ENCODE measurements at regions not wholly inside any gene's neighbourhood (a gene's known extent, or its start where the extent isn't known, plus 50 kb on each side); places are given as distances from the start of the nearest gene placed in this dataset.

DNA sequence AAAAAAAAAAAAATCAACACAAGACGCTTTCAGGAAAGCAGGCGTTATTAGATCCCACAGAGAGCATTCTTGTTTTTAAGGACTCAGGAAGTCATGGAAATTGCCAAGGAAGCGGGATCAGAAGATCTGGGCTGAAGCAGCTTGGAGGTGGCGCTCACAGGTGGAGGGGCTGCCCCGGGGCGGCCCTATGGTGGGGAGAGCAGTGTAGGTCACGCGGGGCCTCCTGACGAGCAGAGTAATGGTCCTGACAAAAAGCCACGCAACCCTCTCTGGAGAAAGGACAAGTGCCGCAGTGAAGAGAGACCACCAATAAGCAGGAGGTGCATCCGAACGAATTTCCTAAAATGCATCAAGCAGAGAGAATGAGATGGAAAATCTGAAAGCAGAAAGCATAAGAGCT is 407.0 kb downstream of the BRD1 start:
- no peak overlapping the region for H3K4me3 ChIP-seq (ENCODE audit: low read length)
- CTCF ChIA-PET = no interaction called here
- no peaks in the 10 kb centered on the region for H3K4me1 ChIP-seq (ENCODE audit: insufficient read depth, low read length)
- H3K27me3 ChIP-seq (ENCODE audit: low read length) = peaks cover 60% of the 10 kb centered on the region
- no peak overlapping the region for H2AFZ ChIP-seq (ENCODE audit: low read length)
- H3K9me3 ChIP-seq (ENCODE audit: low read length) = no peaks in the 10 kb centered on the region
- H3F3A ChIP-seq (ENCODE audit: low read length, unreplicated experiment) = no peaks in the 10 kb centered on the region
- no peaks in the 10 kb centered on the region for H3K9me2 ChIP-seq (replicated peaks; ENCODE audit: low read length)
- no TSS peak for BruUV-seq (replicated peaks)
- H3K36me3 ChIP-seq (ENCODE audit: low read depth, low read length) = no peaks in the 10 kb centered on the region
- intact Hi-C loops (cut with micrococcal nuclease) = no loop called here
- no peak for TF ChIP-seq EZH2phosphoT487 (IDR thresholded peaks at IDR 0.05; ENCODE audit: borderline replicate concordance, low read length)
- TF ChIP-seq EZH2 (IDR thresholded peaks at IDR 0.05; ENCODE audit: low read length, unreplicated experiment) = no peak
- no peak for TF ChIP-seq CTCF (conservative IDR thresholded peaks at IDR 0.05; ENCODE audit: low read depth, low read length)
- H4K20me1 ChIP-seq (ENCODE audit: low read length) = no peaks in the 10 kb centered on the region
- H3K4me2 ChIP-seq (ENCODE audit: low read length) = no peak overlapping the region
- POLR2A ChIA-PET (ENCODE audit: unreplicated experiment) = no interaction called here
- H3K9ac ChIP-seq (ENCODE audit: low read length) = no peak overlapping the region
- H3K79me2 ChIP-seq (ENCODE audit: low read length) = no peaks in the 10 kb centered on the region
- ATAC-seq = no peak
- DNase-seq = no peak
- no peak overlapping the region for H3K27ac ChIP-seq (ENCODE audit: low read length)

- Histone ChIP-seq H3K79me2 (ENCODE audit: low read length) (no peaks in the 10 kb centered on the region), H3K4me2 (ENCODE audit: low read length) (no peak overlapping the region), H4K20me1 (ENCODE audit: low read length) (no peaks in the 10 kb centered on the region), H3K27me3 (ENCODE audit: low read length) (peaks cover 60% of the 10 kb centered on the region), H3K27ac (ENCODE audit: low read length) (no peak overlapping the region), H3K9me2 (replicated peaks; ENCODE audit: low read length) (no peaks in the 10 kb centered on the region), H2AFZ (ENCODE audit: low read length) (no peak overlapping the region), H3K4me1 (ENCODE audit: insufficient read depth, low read length) (no peaks in the 10 kb centered on the region), H3K9me3 (ENCODE audit: low read length) (no peaks in the 10 kb centered on the region), H3K4me3 (ENCODE audit: low read length) (no peak overlapping the region), H3F3A (ENCODE audit: low read length, unreplicated experiment) (no peaks in the 10 kb centered on the region), H3K9ac (ENCODE audit: low read length) (no peak overlapping the region), H3K36me3 (ENCODE audit: low read depth, low read length) (no peaks in the 10 kb centered on the region)
- ChIA-PET POLR2A (ENCODE audit: unreplicated experiment) (no interaction called here), CTCF (no interaction called here)
- DNase-seq (no peak), ATAC-seq (no peak)
- TF ChIP-seq CTCF (conservative IDR thresholded peaks at IDR 0.05; ENCODE audit: low read depth, low read length) = no peak
- TF ChIP-seq EZH2 (IDR thresholded peaks at IDR 0.05; ENCODE audit: low read length, unreplicated experiment) = no peak
- TF ChIP-seq EZH2phosphoT487 (IDR thresholded peaks at IDR 0.05; ENCODE audit: borderline replicate concordance, low read length) = no peak
- BruUV-seq (replicated peaks) = no TSS peak
- intact Hi-C loops (cut with micrococcal nuclease) = no loop called here
Measured at GRCh38 chr22:49419661-49420060, 408.0 kb downstream of the BRD1 start.

GRCh38 chr22:49418943-49419342 is 408.7 kb downstream of the BRD1 start:
- ATAC-seq = no peak
- ChIA-PET CTCF (no interaction called here), POLR2A (ENCODE audit: unreplicated experiment) (no interaction called here)
- no peaks in the 10 kb centered on the region for H4K20me1 ChIP-seq (ENCODE audit: low read length)
- H3K9ac ChIP-seq (ENCODE audit: low read length) = no peak overlapping the region
- H3K4me2 ChIP-seq (ENCODE audit: low read length) = no peak overlapping the region
- no peak overlapping the region for H3K4me3 ChIP-seq (ENCODE audit: low read length)
- BruUV-seq (replicated peaks) = no TSS peak
- peaks cover 61% of the 10 kb centered on the region for H3K27me3 ChIP-seq (ENCODE audit: low read length)
- H3K36me3 ChIP-seq (ENCODE audit: low read depth, low read length) = no peaks in the 10 kb centered on the region
- H3K79me2 ChIP-seq (ENCODE audit: low read length) = no peaks in the 10 kb centered on the region
- H3F3A ChIP-seq (ENCODE audit: low read length, unreplicated experiment) = no peaks in the 10 kb centered on the region
- no peaks in the 10 kb centered on the region for H3K9me3 ChIP-seq (ENCODE audit: low read length)
- no peak for DNase-seq
- intact Hi-C loops (cut with micrococcal nuclease) = no loop called here
- H3K27ac ChIP-seq (ENCODE audit: low read length) = no peak overlapping the region
- no peaks in the 10 kb centered on the region for H3K4me1 ChIP-seq (ENCODE audit: insufficient read depth, low read length)
- H2AFZ ChIP-seq (ENCODE audit: low read length) = no peak overlapping the region
- no peak for TF ChIP-seq EZH2phosphoT487 (IDR thresholded peaks at IDR 0.05; ENCODE audit: borderline replicate concordance, low read length)
- no peak for TF ChIP-seq EZH2 (IDR thresholded peaks at IDR 0.05; ENCODE audit: low read length, unreplicated experiment)
- TF ChIP-seq CTCF (conservative IDR thresholded peaks at IDR 0.05; ENCODE audit: low read depth, low read length) = no peak
- H3K9me2 ChIP-seq (replicated peaks; ENCODE audit: low read length) = no peaks in the 10 kb centered on the region

All from PC-3 (cell line).